AG04450 (cell line): ENCODE measurements at regions not wholly inside any gene's neighbourhood (a gene's known extent, or its start where the extent isn't known, plus 50 kb on each side); places are given as distances from the start of the nearest gene placed in this dataset.
"Not testable (repeated sequence)": the region's sequence is repeated elsewhere in the genome, so short reads cannot be mapped to it uniquely, and the experiment has no call there.

ENCODE experiments used
- CTCF ChIA-PET: fragments of 300-600, 350-600 bp; formaldehyde crosslinking; extraction: SDS; loops from one replicate; lab custom pipeline; 2022; ENCODE audit warnings: antibody characterized with exemption, inconsistent platforms; lab: Charles Lee
- POLR2A ChIA-PET: fragments of 350-600 bp; formaldehyde crosslinking; extraction: SDS; loops from one replicate; lab custom pipeline; 2021; ENCODE audit warnings: antibody characterized with exemption, inconsistent platforms; lab: Yijun Ruan, JAX
- DNase-seq: peaks from one replicate; pipeline ENCODE4 v3.0.0-alpha.2; 2011; ENCODE audit warnings: low read depth, low spot score
- H3K27ac ChIP-seq: one replicate; pipeline ENCODE4 v1.5.1; 2012; ENCODE audit warnings: low read depth, low read length, control low read depth
- H3K27me3 ChIP-seq: one replicate; pipeline ENCODE4 v1.6.0; 2012; ENCODE audit warnings: low read length; ENCODE audit not compliant: control insufficient read depth, insufficient read depth
- H3K4me3 ChIP-seq: 2 replicates; pipeline ENCODE4 v1.5.1; 2011; ENCODE audit warnings: mild to moderate bottlenecking, low read depth, low read length, control low read depth
- H3K9me3 ChIP-seq: 2 replicates; pipeline ENCODE4 v1.5.1; 2012; ENCODE audit warnings: low read length; ENCODE audit not compliant: control insufficient read depth, insufficient read depth
- CTCF ChIP-seq: IDR thresholded peaks from 2 replicates; pipeline ENCODE4 v1.5.1; 2011; ENCODE audit warnings: low read depth, low read length, control low read depth, inconsistent platforms

GRCh38 chr4:3637326-3638016 lies 105.2 kb upstream of the LRPAP1 start:
- DNase-seq, result no peak
- Histone ChIP-seq H3K27me3 (peaks cover 4% of the 10 kb centered on the region), H3K27ac (no peak overlapping the region), H3K9me3 (peaks cover 18% of the 10 kb centered on the region; the same call in 1 of the 2 replicates), H3K4me3 (no peak overlapping the region)
- POLR2A ChIA-PET, result no interaction called here
- CTCF ChIA-PET, result no interaction called here
- no peak for TF ChIP-seq CTCF

- no peak for TF ChIP-seq CTCF
- Histone ChIP-seq H3K4me3 (no peak overlapping the region), H3K27ac (no peak overlapping the region), H3K9me3 (peaks cover 18% of the 10 kb centered on the region; the same call in 1 of the 2 replicates), H3K27me3 (peaks cover 4% of the 10 kb centered on the region)
- ChIA-PET POLR2A (no interaction called here), CTCF (no interaction called here)
- DNase-seq, result no peak
Observed at GRCh38 chr4:3636646-3637320, 104.6 kb upstream of the LRPAP1 start.

- H3K4me3 ChIP-seq, H3K27ac ChIP-seq, CTCF ChIA-PET, DNase-seq, H3K27me3 ChIP-seq, POLR2A ChIA-PET: not testable (repeated sequence)
- peaks cover 18% of the 10 kb centered on the region; the same call in 1 of the 2 replicates for H3K9me3 ChIP-seq
Observed at GRCh38 chr4:3636020-3636419, 103.8 kb upstream of the LRPAP1 start.

- Histone ChIP-seq H3K27me3 (peaks cover 4% of the 10 kb centered on the region), H3K4me3 (no peak overlapping the region), H3K27ac (no peak overlapping the region), H3K9me3 (peaks cover 18% of the 10 kb centered on the region; the same call in 1 of the 2 replicates)
- ChIA-PET POLR2A (no interaction called here), CTCF (no interaction called here)
- DNase-seq, result no peak
- no peak for TF ChIP-seq CTCF
Observed at GRCh38 chr4:3634894-3635820, 102.9 kb upstream of the LRPAP1 start.

- POLR2A ChIA-PET, result no interaction called here
Observed at GRCh38 chr4:3634281-3634857, 102.1 kb upstream of the LRPAP1 start.

GRCh38 chr4:3633277-3633676 lies 101.1 kb upstream of the LRPAP1 start:
- H3K4me3 ChIP-seq, POLR2A ChIA-PET, CTCF ChIA-PET, H3K27ac ChIP-seq, DNase-seq, H3K27me3 ChIP-seq: not testable (repeated sequence)
- peaks cover 18% of the 10 kb centered on the region; the same call in 1 of the 2 replicates for H3K9me3 ChIP-seq

More at GRCh38 chr4:3634281-3634857, 102.1 kb upstream of the LRPAP1 start:
- CTCF ChIA-PET, result no interaction called here
- Histone ChIP-seq H3K27me3 (peaks cover 4% of the 10 kb centered on the region), H3K4me3 (no peak overlapping the region), H3K27ac (no peak overlapping the region), H3K9me3 (peaks cover 18% of the 10 kb centered on the region; the same call in 1 of the 2 replicates)
- DNase-seq, result no peak
- no peak for TF ChIP-seq CTCF

- POLR2A ChIA-PET, DNase-seq: not testable (repeated sequence)
- H3K9me3 ChIP-seq, result peaks cover 18% of the 10 kb centered on the region; the same call in 1 of the 2 replicates
Observed at GRCh38 chr4:3632794-3633193, 100.6 kb upstream of the LRPAP1 start.

More at GRCh38 chr4:3632794-3633193, 100.6 kb upstream of the LRPAP1 start:
- H3K27me3 ChIP-seq, H3K4me3 ChIP-seq, H3K27ac ChIP-seq, CTCF ChIA-PET: not testable (repeated sequence)
